A549 (cell line): ENCODE measurements at regions not wholly inside any gene's neighbourhood (a gene's known extent, or its start where the extent isn't known, plus 50 kb on each side); places are given as distances from the start of the nearest gene placed in this dataset.

Source experiments
- ATAC-seq, 2 experiments: fragments of 200-7000 bp in 1 of 2; fragments of >200 bp in 1 of 2; cut with Nextera tagmentation in 1 of 2; cut with Tn5 transposase in 1 of 2; 3 replicates each; pipeline versions ENCODE4 v1.8.0 to v1.9.1; 2018 to 2020; ENCODE audit warnings: mild to moderate bottlenecking in 1 of 2, moderate library complexity in 1 of 2
- CTCF ChIA-PET: fragments of 300-600 bp; sonication (Branson Sonifier 250); formaldehyde crosslinking; extraction: SDS; loops from one replicate; lab custom pipeline; 2021; ENCODE audit warnings: antibody characterized with exemption, inconsistent platforms; lab: Yijun Ruan, JAX
- POLR2A ChIA-PET: fragments of 350-600 bp; formaldehyde crosslinking; extraction: SDS; loops from one replicate; lab custom pipeline; 2021; ENCODE audit warnings: antibody characterized with exemption, inconsistent platforms; lab: Yijun Ruan, JAX
- DNase-seq, 2 experiments: peaks; one replicate each; pipeline versions ENCODE4 v3.0.0 to v3.0.0-alpha.2; 2011 to 2016; ENCODE audit warnings: low read depth in 1 of 2, low spot score in 1 of 2
- FAIRE-seq: peaks from 2 replicates; lab custom pipeline; 2011; peaks lifted over from hg19 to GRCh38; lab: Jason Lieb, UNC
- H3K27ac ChIP-seq, 2 experiments: fragments of >200 bp; sonication (Bioruptor Twin); formaldehyde crosslinking; 3 replicates each; pipeline ENCODE4 v1.5.1; 2016 to 2017
- H3K4me1 ChIP-seq: fragments of >200 bp; sonication (Bioruptor Twin); formaldehyde crosslinking; 3 replicates; pipeline ENCODE4 v1.6.1; 2016
- H3K4me2 ChIP-seq: fragments of >200 bp; sonication (Bioruptor Twin); formaldehyde crosslinking; 3 replicates; pipeline ENCODE4 v1.6.1; 2016
- H3K4me3 ChIP-seq: fragments of >200 bp; sonication (Bioruptor Twin); formaldehyde crosslinking; 3 replicates; pipeline ENCODE4 v1.5.1; 2016
- H3K9me3 ChIP-seq: fragments of >200 bp; sonication (Bioruptor Twin); formaldehyde crosslinking; 3 replicates; pipeline ENCODE4 v1.6.1; 2016
- CHD2 ChIP-seq: fragments of 150-350 bp; IDR thresholded peaks from 2 replicates; pipeline ENCODE4 v1.6.1; 2014; ENCODE audit warnings: low read length; ENCODE audit not compliant: partially characterized antibody
- CTCF ChIP-seq: fragments of >200 bp; sonication (Bioruptor Twin); formaldehyde crosslinking; IDR thresholded peaks from 3 replicates; pipeline ENCODE4 v1.5.1; 2016
- E2F6 ChIP-seq: IDR thresholded peaks from 2 replicates; pipeline ENCODE4 v1.6.1; 2012; ENCODE audit warnings: low read depth, borderline replicate concordance
- ELK1 ChIP-seq: fragments of 150-350 bp; IDR thresholded peaks from 2 replicates; pipeline ENCODE4 v1.6.1; 2014; ENCODE audit warnings: low read depth, mild to moderate bottlenecking, low read length
- ESRRA ChIP-seq: fragments of 150-350 bp; IDR thresholded peaks from 2 replicates; pipeline ENCODE4 v1.6.1; 2014; ENCODE audit warnings: mild to moderate bottlenecking, low read length, borderline replicate concordance
- FOSL2 ChIP-seq, 2 experiments: fragments of 450-650 bp in 1 of 2; fragments of >200 bp in 1 of 2; sonication (Bioruptor Twin) in 1 of 2; formaldehyde crosslinking; IDR thresholded peaks; 2 replicates each; pipeline versions ENCODE4 v1.5.0 to v1.6.1; 2016 to 2020; ENCODE audit warnings: mild to moderate bottlenecking in 1 of 2, moderate library complexity in 1 of 2
- HOXB13 ChIP-seq: fragments of 250-450 bp; sonication (Bioruptor Pico); IDR thresholded peaks from 2 replicates; pipeline ENCODE4 v1.5.0; 2020; ENCODE audit warnings: low read depth, mild to moderate bottlenecking, moderate library complexity
- HOXB5 ChIP-seq: fragments of 250-450 bp; sonication (Bioruptor Pico); IDR thresholded peaks from 2 replicates; pipeline ENCODE4 v1.5.0; 2020; ENCODE audit warnings: mild to moderate bottlenecking, moderate library complexity
- JUN ChIP-seq, 2 experiments: fragments of >200 bp; sonication (Bioruptor Twin); formaldehyde crosslinking; IDR thresholded peaks; 2 replicates in 1 of 2; 3 replicates in 1 of 2; pipeline ENCODE4 v1.6.1; 2016 to 2017
- KDM5A ChIP-seq: fragments of 200-600 bp; sonication (generic); IDR thresholded peaks from 2 replicates; pipeline ENCODE4 v1.6.1; 2016; ENCODE audit warnings: antibody characterized with exemption, mild to moderate bottlenecking
- MAFK ChIP-seq: fragments of 450-650 bp; IDR thresholded peaks from 2 replicates; pipeline ENCODE4 v1.6.1; 2014; ENCODE audit not compliant: partially characterized antibody
- MAX ChIP-seq: IDR thresholded peaks from 2 replicates; pipeline ENCODE4 v1.6.1; 2012
- MYC ChIP-seq: IDR thresholded peaks from 2 replicates; pipeline ENCODE4 v1.6.1; 2012; ENCODE audit warnings: mild to moderate bottlenecking, inconsistent platforms, low read length, improper control_type of control experiment, borderline replicate concordance
- NFE2L2 ChIP-seq: fragments of 150-350 bp; conservative IDR thresholded peaks from 2 replicates; pipeline ENCODE4 v1.6.1; 2014; ENCODE audit warnings: low read length
- NPAS2 ChIP-seq: fragments of 250-450 bp; sonication (Bioruptor Pico); IDR thresholded peaks from 2 replicates; pipeline ENCODE4 v1.8.0; 2022; ENCODE audit warnings: mild to moderate bottlenecking, moderate library complexity, borderline replicate concordance
- PBX3 ChIP-seq: IDR thresholded peaks from 2 replicates; pipeline ENCODE4 v1.6.1; 2012
- POLR2A ChIP-seq: IDR thresholded peaks from 2 replicates; pipeline ENCODE4 v1.6.1; 2012; ENCODE audit warnings: mild to moderate bottlenecking, low read length
- RNF2 ChIP-seq: fragments of 200-600 bp; sonication (generic); IDR thresholded peaks from 2 replicates; pipeline ENCODE4 v1.6.1; 2016; ENCODE audit warnings: low read depth, mild to moderate bottlenecking, antibody characterized with exemption, moderate library complexity, borderline replicate concordance
- SMC3 ChIP-seq: fragments of >200 bp; sonication (Bioruptor Twin); formaldehyde crosslinking; IDR thresholded peaks from 3 replicates; pipeline ENCODE4 v1.6.1; 2018; ENCODE audit warnings: inconsistent platforms
- TFCP2L1 ChIP-seq: fragments of 250-450 bp; sonication (Bioruptor Pico); IDR thresholded peaks from 2 replicates; pipeline ENCODE4 v1.5.0; 2021; ENCODE audit warnings: mild to moderate bottlenecking
- TP53 ChIP-seq: fragments of 250-450 bp; sonication (Bioruptor Pico); IDR thresholded peaks from 2 replicates; pipeline ENCODE4 v1.5.0; 2021; ENCODE audit warnings: mild to moderate bottlenecking, moderate library complexity
- ZC3H11A ChIP-seq: fragments of 450-650 bp; IDR thresholded peaks from 2 replicates; pipeline ENCODE4 v1.6.1; 2014; ENCODE audit warnings: antibody characterized with exemption, mild to moderate bottlenecking
- ZFP36 ChIP-seq: fragments of 450-650 bp; IDR thresholded peaks from 2 replicates; pipeline ENCODE4 v1.6.1; 2014; ENCODE audit warnings: borderline replicate concordance; ENCODE audit not compliant: partially characterized antibody
- WGBS: methylation state at CpG from one replicate; pipeline ENCODE4 v1.1.6; 2017; ENCODE audit errors: missing lambda C conversion rate; 5-methylcytosine and 5-hydroxymethylcytosine counted together

- TF ChIP-seq CTCF (no peak), RNF2 (no peak)
- TF ChIP-seq, all 56 proteins: peak for 0
Observed at GRCh38 chr18:45521777-45522176, 93.5 kb upstream of the SLC14A2 start (continued).

- no peak for ATAC-seq
- FAIRE-seq: no peak
- no peak for DNase-seq
- no peak overlapping the region for H3K4me3 ChIP-seq
- H3K4me1 ChIP-seq: no peaks in the 10 kb centered on the region
- POLR2A ChIA-PET: no interaction called here
- CTCF ChIA-PET: no interaction called here
- H3K27ac ChIP-seq: no peak overlapping the region
- 48% methylated on average over 8 of the region's 8 CpGs for WGBS
- TF ChIP-seq JUN (IDR thresholded peaks at IDR 0.05) (no peak), E2F6 (no peak), HOXB13 (CRISPR knock-in tag) (no peak), NFE2L2 (no peak), MAFK (no peak), KDM5A (no peak), CHD2 (no peak), TP53 (no peak), HOXB5 (CRISPR knock-in tag) (no peak), PBX3 (no peak), MAX (no peak), ZC3H11A (no peak)
- TF ChIP-seq, all 56 proteins: peak for 0
- Histone ChIP-seq H3K9me3 (no peaks in the 10 kb centered on the region), H3K4me2 (no peak overlapping the region)
Observed at GRCh38 chr18:45522371-45522770, 92.9 kb upstream of the SLC14A2 start.

GRCh38 chr18:45525301-45525700, 90.0 kb upstream of the SLC14A2 start:
- no peak overlapping the region for H3K4me3 ChIP-seq
- TF ChIP-seq ZFP36: no peak
- TF ChIP-seq SMC3: no peak
- no peak for TF ChIP-seq KDM5A
- no peak for TF ChIP-seq POLR2A
- TF ChIP-seq MYC: no peak
- TF ChIP-seq ESRRA: no peak
- no peak for TF ChIP-seq TFCP2L1 (CRISPR knock-in tag)
- TF ChIP-seq NPAS2 (CRISPR knock-in tag): no peak
- TF ChIP-seq FOSL2 (IDR thresholded peaks at IDR 0.05): no peak
- TF ChIP-seq FOSL2 (CRISPR knock-in tag; IDR thresholded peaks at IDR 0.05): no peak
- no peak for TF ChIP-seq TP53
- TF ChIP-seq ELK1: no peak
- TF ChIP-seq, all 56 proteins: peak for 0
- no peaks in the 10 kb centered on the region for H3K9me3 ChIP-seq
- FAIRE-seq (no peak), DNase-seq (no peak), ATAC-seq (no peak)
- no peaks in the 10 kb centered on the region for H3K4me1 ChIP-seq
- H3K27ac ChIP-seq: no peak overlapping the region
- ChIA-PET CTCF (no interaction called here), POLR2A (no interaction called here)
- no peak overlapping the region for H3K4me2 ChIP-seq
